NCI-H524 (cell line): ENCODE measurements at regions not wholly inside any gene's neighbourhood (a gene's known extent, or its start where the extent isn't known, plus 50 kb on each side); places are given as distances from the start of the nearest gene placed in this dataset.

Source experiments
- DNase-seq, 2 experiments: peaks; one replicate each; lab custom pipeline; 2025; lab: John Stamatoyannopoulos, UW

- no peak for DNase-seq
Measured at GRCh38 chr2:128437204-128437565, 118.5 kb upstream of the HS6ST1 start.

GRCh38 chr2:128438091-128438490 lies 119.4 kb upstream of the HS6ST1 start:
- no peak for DNase-seq

- no peak for DNase-seq
Measured at GRCh38 chr2:128438586-128438985, 119.9 kb upstream of the HS6ST1 start.

GRCh38 chr2:128439031-128439790 lies 120.5 kb upstream of the HS6ST1 start:
- DNase-seq, result no peak

GRCh38 chr2:128439791-128440665 lies 121.4 kb upstream of the HS6ST1 start:
- no peak for DNase-seq

- peak in 1 of 2 experiments; percentile 36 for DNase-seq
Measured at GRCh38 chr2:128440666-128441340, 122.1 kb upstream of the HS6ST1 start.

GRCh38 chr2:128441341-128442052 lies 122.8 kb upstream of the HS6ST1 start:
- no peak for DNase-seq

GRCh38 chr2:128442053-128442751 lies 123.5 kb upstream of the HS6ST1 start:
- no peak for DNase-seq

GRCh38 chr2:128442891-128443302 lies 124.2 kb upstream of the HS6ST1 start:
- DNase-seq, result no peak

GRCh38 chr2:128444121-128444771 lies 125.6 kb upstream of the HS6ST1 start:
- DNase-seq, result peak; percentile 91

GRCh38 chr2:128444816-128445522 lies 126.3 kb upstream of the HS6ST1 start:
- peak in 1 of 2 experiments; percentile 36 for DNase-seq

GRCh38 chr2:128445523-128445900 lies 126.8 kb upstream of the HS6ST1 start:
- no peak for DNase-seq

GRCh38 chr2:128446049-128446873 lies 127.6 kb upstream of the HS6ST1 start:
- no peak for DNase-seq

GRCh38 chr2:128446874-128447537 lies 128.3 kb upstream of the HS6ST1 start:
- no peak for DNase-seq

- no peak for DNase-seq
Measured at GRCh38 chr2:128447538-128447995, 128.9 kb upstream of the HS6ST1 start.

GRCh38 chr2:128448331-128449225 lies 129.9 kb upstream of the HS6ST1 start:
- DNase-seq, result no peak

- no peak for DNase-seq
Measured at GRCh38 chr2:128449226-128450061, 130.8 kb upstream of the HS6ST1 start.
